Transverse colon (tissue), 4 donors: ENCODE measurements at regions not wholly inside any gene's neighbourhood (a gene's known extent, or its start where the extent isn't known, plus 50 kb on each side); places are given as distances from the start of the nearest gene placed in this dataset.
"Not testable (repeated sequence)": the region's sequence is repeated elsewhere in the genome, so short reads cannot be mapped to it uniquely, and the experiment has no call there.

Experiments
- DNase-seq: peaks from one replicate; pipeline ENCODE4 v3.0.0-alpha.2; 2019
- H3K27ac ChIP-seq, 4 donors: fragments of 200-600 bp; sonication (generic); 2 replicates each; pipeline ENCODE4 v1.5.1; 2016 to 2018; ENCODE audit warnings: inconsistent platforms in 4 of 4
- H3K27me3 ChIP-seq: fragments of 200-600 bp; sonication (generic); 2 replicates; pipeline ENCODE4 v1.5.1; 2017; ENCODE audit warnings: inconsistent platforms
- H3K36me3 ChIP-seq, 4 donors: fragments of 200-600 bp; sonication (generic); 2 replicates each; pipeline ENCODE4 v1.5.1; 2017 to 2019; ENCODE audit warnings: inconsistent platforms in 4 of 4
- H3K4me1 ChIP-seq, 4 donors: fragments of 200-600 bp; sonication (generic); 2 replicates each; pipeline ENCODE4 v1.5.1; 2017 to 2020; ENCODE audit warnings: inconsistent platforms in 4 of 4
- H3K4me3 ChIP-seq, 4 donors: fragments of 200-600 bp; sonication (generic); 1 replicate in 1 of 4; 2 replicates in 3 of 4; pipeline versions ENCODE4 v1.5.1 to v1.6.1; 2017 to 2019; ENCODE audit warnings: inconsistent platforms in 4 of 4
- H3K9me3 ChIP-seq, 2 donors: fragments of 200-600 bp; sonication (generic); 2 replicates each; pipeline ENCODE4 v1.5.1; 2017 to 2019; ENCODE audit warnings: inconsistent platforms in 2 of 2
- EP300 ChIP-seq: sonication (generic); formaldehyde crosslinking; IDR thresholded peaks from one replicate; pipeline ENCODE4 v1.6.1; 2017; ENCODE audit warnings: antibody characterized with exemption, low read depth
- POLR2A ChIP-seq: fragments of 450-650 bp; IDR thresholded peaks from one replicate; pipeline ENCODE4 v1.6.1; 2016; ENCODE audit warnings: antibody characterized with exemption, mild to moderate bottlenecking, moderate library complexity
- POLR2AphosphoS5 ChIP-seq, 3 donors: sonication (generic); formaldehyde crosslinking; IDR thresholded peaks; one replicate each; pipeline ENCODE4 v1.6.1; 2016; ENCODE audit warnings: antibody characterized with exemption in 3 of 3
- WGBS, 2 donors: methylation state at CpG; one replicate each; pipeline ENCODE4 v1.1.5; 2018; ENCODE audit warnings: low coverage in 1 of 2; 5-methylcytosine and 5-hydroxymethylcytosine counted together
- in situ Hi-C, 4 donors: fragments of 200-750 bp; cut with MboI; loops; one replicate each; pipeline versions ENCODE4 v1.15.0 to v1.15.1; 2017; ENCODE audit warnings: low sequenced_read_pairs in 3 of 4, low pct_ligation_motif_present in 1 of 4, low pct_unique_long_range_greater_than_20kb in 1 of 4
- intact Hi-C: fragments of 100-400 bp; cut with DNase I; formaldehyde crosslinking; loops from one replicate; pipeline ENCODE4 v1.15.1; 2023; ENCODE audit warnings: low total_unique reads
- TF ChIP-seq, protein P1 (sequence below), 5 experiments: fragments of 200-600 bp in 3 of 5; fragments of 450-650 bp in 2 of 5; sonication (generic) in 3 of 5; IDR thresholded peaks; 1 replicate in 2 of 5; 2 replicates in 3 of 5; pipeline ENCODE4 v1.5.1; 2016 to 2017; ENCODE audit warnings: antibody characterized with exemption in 5 of 5, inconsistent platforms in 3 of 5, mild to moderate bottlenecking in 2 of 5, moderate library complexity in 1 of 5

DNA sequence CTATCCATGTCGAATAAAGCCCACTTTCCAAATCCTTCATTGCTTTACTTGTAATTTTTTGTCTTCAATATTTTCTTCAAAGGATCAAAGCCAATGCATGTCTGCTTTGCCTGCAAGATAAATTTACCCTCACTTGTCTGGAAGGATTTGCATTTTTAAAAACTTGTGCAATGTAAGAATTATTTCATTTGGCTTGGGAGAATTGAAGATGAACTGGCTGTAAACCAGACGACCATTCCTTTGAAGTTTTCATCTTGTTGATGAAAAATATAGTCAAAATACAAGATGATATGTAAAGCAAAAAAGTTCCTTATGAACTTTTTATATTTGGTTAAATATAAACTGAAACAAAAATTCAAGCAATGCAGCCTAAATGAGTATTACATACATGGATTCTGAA is 225.0 kb downstream of the SLITRK1 start:
- TF ChIP-seq, protein P1, sequence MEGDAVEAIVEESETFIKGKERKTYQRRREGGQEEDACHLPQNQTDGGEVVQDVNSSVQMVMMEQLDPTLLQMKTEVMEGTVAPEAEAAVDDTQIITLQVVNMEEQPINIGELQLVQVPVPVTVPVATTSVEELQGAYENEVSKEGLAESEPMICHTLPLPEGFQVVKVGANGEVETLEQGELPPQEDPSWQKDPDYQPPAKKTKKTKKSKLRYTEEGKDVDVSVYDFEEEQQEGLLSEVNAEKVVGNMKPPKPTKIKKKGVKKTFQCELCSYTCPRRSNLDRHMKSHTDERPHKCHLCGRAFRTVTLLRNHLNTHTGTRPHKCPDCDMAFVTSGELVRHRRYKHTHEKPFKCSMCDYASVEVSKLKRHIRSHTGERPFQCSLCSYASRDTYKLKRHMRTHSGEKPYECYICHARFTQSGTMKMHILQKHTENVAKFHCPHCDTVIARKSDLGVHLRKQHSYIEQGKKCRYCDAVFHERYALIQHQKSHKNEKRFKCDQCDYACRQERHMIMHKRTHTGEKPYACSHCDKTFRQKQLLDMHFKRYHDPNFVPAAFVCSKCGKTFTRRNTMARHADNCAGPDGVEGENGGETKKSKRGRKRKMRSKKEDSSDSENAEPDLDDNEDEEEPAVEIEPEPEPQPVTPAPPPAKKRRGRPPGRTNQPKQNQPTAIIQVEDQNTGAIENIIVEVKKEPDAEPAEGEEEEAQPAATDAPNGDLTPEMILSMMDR (IDR thresholded peaks at IDR 0.05) = no peak
- no peak for TF ChIP-seq POLR2A
- TF ChIP-seq POLR2AphosphoS5 (IDR thresholded peaks at IDR 0.05) = no peak

DNA sequence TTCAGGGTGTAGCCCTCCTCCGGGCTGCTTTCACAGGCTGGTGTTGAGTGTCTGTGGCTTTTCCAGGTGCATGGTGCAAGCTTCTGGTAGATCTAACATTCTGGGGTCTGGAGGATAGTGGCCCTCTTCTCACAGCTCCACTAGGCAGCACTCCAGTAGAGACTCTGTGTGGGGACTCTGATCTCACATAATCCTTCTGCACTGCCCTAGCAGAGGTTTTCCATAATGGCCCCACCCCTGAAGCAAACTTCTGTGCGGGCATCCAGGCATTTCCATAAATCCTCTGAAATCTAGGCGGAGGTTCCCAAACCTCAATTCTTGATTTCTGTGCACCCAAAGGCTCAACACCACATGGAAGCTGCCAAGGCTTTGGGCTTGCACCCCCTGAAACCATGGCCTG is 239.7 kb downstream of the SLITRK1 start:
- in situ Hi-C loops = not testable (repeated sequence)

More for the DNA sequence above, 225.0 kb downstream of the SLITRK1 start:
- in situ Hi-C loops (no loop called here), intact Hi-C loops (no loop called here)
- Histone ChIP-seq H3K27ac (no peak overlapping the region), H3K4me3 (no peak overlapping the region), H3K36me3 (no peaks in the 10 kb centered on the region), H3K4me1 (no peaks in the 10 kb centered on the region), H3K27me3 (no peaks in the 10 kb centered on the region), H3K9me3 (peaks cover 0 to 4% of the 10 kb centered on the region in 2 donors)
- 39 to 52% methylated on average over 2 of the region's 2 CpGs for WGBS, 2 donors
- no peak for DNase-seq

DNA sequence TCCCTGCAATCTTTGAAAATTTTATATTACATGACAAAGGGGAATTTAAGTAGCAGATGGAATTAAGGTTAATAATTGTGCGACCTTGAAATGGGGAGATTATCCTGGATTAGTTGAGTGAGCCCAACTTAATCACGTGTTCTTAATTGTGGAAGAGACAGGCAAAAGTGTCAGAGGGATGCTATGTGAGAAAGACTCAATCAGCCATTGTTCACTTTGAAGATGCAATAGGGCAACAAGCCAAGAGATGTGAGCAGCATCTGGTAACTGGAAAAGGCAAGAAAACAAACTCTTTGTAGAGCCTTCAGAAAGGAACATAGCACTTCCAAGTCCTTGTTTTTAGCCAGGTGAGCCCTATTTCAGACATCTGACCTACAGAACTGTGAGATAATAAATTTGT is 247.7 kb downstream of the SLITRK1 start:
- Histone ChIP-seq H3K27me3 (no peaks in the 10 kb centered on the region), H3K27ac (no peak overlapping the region), H3K36me3 (no peaks in the 10 kb centered on the region), H3K4me3 (no peak overlapping the region), H3K9me3 (no peaks in the 10 kb centered on the region), H3K4me1 (no peaks in the 10 kb centered on the region)
- DNase-seq = no peak
- WGBS, 2 donors = 67 to 79% methylated on average over 2 of the region's 2 CpGs
- intact Hi-C loops (no loop called here), in situ Hi-C loops (no loop called here)
- TF ChIP-seq, protein P1 (IDR thresholded peaks at IDR 0.05) = no peak
- no peak for TF ChIP-seq EP300
- no peak for TF ChIP-seq POLR2A
- no peak for TF ChIP-seq POLR2AphosphoS5 (IDR thresholded peaks at IDR 0.05)

More for the DNA sequence above, 239.7 kb downstream of the SLITRK1 start:
- H3K27me3 ChIP-seq, H3K36me3 ChIP-seq, DNase-seq, H3K4me3 ChIP-seq, H3K27ac ChIP-seq, H3K4me1 ChIP-seq, intact Hi-C loops: not testable (repeated sequence)
- H3K9me3 ChIP-seq = peaks cover 3 to 16% of the 10 kb centered on the region in 2 donors
- 78 to 92% methylated on average over 2 to 3 of the region's 3 CpGs for WGBS, 2 donors

DNA sequence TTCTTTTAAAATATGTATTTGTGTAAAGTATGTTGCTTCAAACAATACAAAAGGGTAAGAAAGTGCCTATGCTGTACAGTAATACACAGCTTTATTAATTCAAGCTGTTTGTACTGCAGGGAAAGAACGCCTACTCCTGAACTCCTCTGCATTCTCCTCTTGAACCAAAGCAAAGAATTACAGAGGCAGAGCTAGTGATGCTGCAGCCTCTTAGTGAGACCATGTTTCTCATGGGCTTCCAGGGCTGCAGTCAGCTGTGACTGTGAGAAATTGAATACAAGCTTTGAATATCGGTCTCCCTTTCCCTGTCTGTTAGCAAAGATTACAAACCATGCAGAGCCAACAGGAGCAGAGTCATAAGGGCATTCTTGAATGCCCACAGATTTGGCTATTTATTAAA is 248.5 kb downstream of the SLITRK1 start:
- Histone ChIP-seq H3K27me3 (no peaks in the 10 kb centered on the region), H3K4me1 (no peaks in the 10 kb centered on the region), H3K36me3 (no peaks in the 10 kb centered on the region), H3K9me3 (no peaks in the 10 kb centered on the region), H3K4me3 (no peak overlapping the region), H3K27ac (no peak overlapping the region)
- intact Hi-C loops = no loop called here
- WGBS, 2 donors = 77% methylated on average over 2 of the region's 2 CpGs; no CpG with 5 or more reads in 1 of the 2 donors
- no peak for DNase-seq
- in situ Hi-C loops = no loop called here
- TF ChIP-seq, protein P1 (IDR thresholded peaks at IDR 0.05) = no peak
- TF ChIP-seq EP300 (no peak), POLR2A (no peak), POLR2AphosphoS5 (IDR thresholded peaks at IDR 0.05) (no peak)

DNA sequence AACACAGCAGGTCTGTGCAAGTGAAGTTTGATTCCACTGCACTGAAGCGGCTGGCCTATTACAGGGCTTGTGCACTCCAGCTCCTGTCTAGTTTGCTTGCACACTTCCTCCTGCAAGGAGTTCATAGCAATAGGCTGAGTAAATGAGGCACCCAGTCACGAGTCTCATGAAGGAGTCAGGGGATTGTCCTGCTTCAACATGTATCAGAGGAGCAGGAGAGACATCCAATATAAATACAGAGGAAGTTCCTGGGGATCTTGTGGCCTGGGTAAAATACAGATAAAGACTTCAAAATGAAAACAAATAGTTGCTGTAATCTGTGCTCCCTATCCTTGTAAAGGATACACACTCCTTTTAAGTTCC is 259.9 kb downstream of the SLITRK1 start:
- DNase-seq = no peak
- H3K4me3 ChIP-seq = no peak overlapping the region
- no peaks in the 10 kb centered on the region for H3K9me3 ChIP-seq
- WGBS, 2 donors = 68% methylated on average over 2 of the region's 2 CpGs; no CpG with 5 or more reads in 1 of the 2 donors
- intact Hi-C loops (no loop called here), in situ Hi-C loops (no loop called here)
- no peak overlapping the region for H3K27ac ChIP-seq
- no peaks in the 10 kb centered on the region for H3K36me3 ChIP-seq
- TF ChIP-seq POLR2AphosphoS5 (IDR thresholded peaks at IDR 0.05) (no peak), POLR2A (no peak), EP300 (no peak)
- TF ChIP-seq, protein P1 (IDR thresholded peaks at IDR 0.05) = no peak
- H3K27me3 ChIP-seq = no peaks in the 10 kb centered on the region
- no peaks in the 10 kb centered on the region for H3K4me1 ChIP-seq
